Memory B cell (primary cell): ENCODE measurements at regions not wholly inside any gene's neighbourhood (a gene's known extent, or its start where the extent isn't known, plus 50 kb on each side); places are given as distances from the start of the nearest gene placed in this dataset.
A peak's percentile ranks its signal among the peaks of the same experiment; 100 is the strongest.
"Not testable (repeated sequence)": the region's sequence is repeated elsewhere in the genome, so short reads cannot be mapped to it uniquely, and the experiment has no call there.

Experiments
- ATAC-seq: fragments of 150-1000 bp; cut with Tn5 transposase; 2 replicates; pipeline ENCODE4 v1.10.0; 2021; ENCODE audit warnings: low read depth, mild to moderate bottlenecking, moderate library complexity
- DNase-seq, 2 donors: peaks; one replicate each; pipeline ENCODE4 v3.0.0; 2022; ENCODE audit warnings: low spot score in 2 of 2
- H3K27ac Mint-ChIP-seq: one replicate; pipeline ENCODE4 v1.8.0; 2022; ENCODE audit warnings: mild to moderate bottlenecking, moderate library complexity, mixed read lengths
- H3K27me3 Mint-ChIP-seq: one replicate; pipeline ENCODE4 v1.8.0; 2022; ENCODE audit warnings: mixed read lengths
- H3K36me3 Mint-ChIP-seq: one replicate; pipeline ENCODE4 v1.8.0; 2022; ENCODE audit warnings: mild to moderate bottlenecking, mixed read lengths
- H3K4me1 Mint-ChIP-seq: one replicate; pipeline ENCODE4 v1.8.0; 2022; ENCODE audit warnings: mixed read lengths
- H3K4me3 Mint-ChIP-seq: one replicate; pipeline ENCODE4 v1.8.0; 2022; ENCODE audit warnings: mild to moderate bottlenecking, moderate library complexity, mixed read lengths
- H3K9me3 Mint-ChIP-seq: one replicate; pipeline ENCODE4 v1.8.0; 2022; ENCODE audit warnings: mixed read lengths

- no peak overlapping the region for H3K27ac Mint-ChIP-seq
- H3K4me3 Mint-ChIP-seq = no peak overlapping the region
- H3K27me3 Mint-ChIP-seq = peaks cover 23% of the 10 kb centered on the region
- no peaks in the 10 kb centered on the region for H3K36me3 Mint-ChIP-seq
- no peaks in the 10 kb centered on the region for H3K9me3 Mint-ChIP-seq
- DNase-seq = no peak
- H3K4me1 Mint-ChIP-seq = peaks cover 20% of the 10 kb centered on the region
- ATAC-seq = no peak
Measured at GRCh38 chr3:72169561-72170472, 384.9 kb upstream of the PROK2 start.

GRCh38 chr3:72169120-72169519, 384.2 kb upstream of the PROK2 start:
- H3K36me3 Mint-ChIP-seq = no peaks in the 10 kb centered on the region
- no peak overlapping the region for H3K27ac Mint-ChIP-seq
- DNase-seq (no peak), ATAC-seq (no peak)
- no peaks in the 10 kb centered on the region for H3K9me3 Mint-ChIP-seq
- H3K27me3 Mint-ChIP-seq = peaks cover 20% of the 10 kb centered on the region
- H3K4me3 Mint-ChIP-seq = no peak overlapping the region
- peaks cover 25% of the 10 kb centered on the region for H3K4me1 Mint-ChIP-seq

- Mint-ChIP-seq H3K4me3 (no peak overlapping the region), H3K9me3 (no peaks in the 10 kb centered on the region), H3K27ac (no peak overlapping the region), H3K27me3 (peaks cover 10% of the 10 kb centered on the region), H3K4me1 (peaks cover 34% of the 10 kb centered on the region), H3K36me3 (no peaks in the 10 kb centered on the region)
- ATAC-seq (no peak), DNase-seq (no peak)
Measured at GRCh38 chr3:72165808-72166207, 380.9 kb upstream of the PROK2 start.

- Mint-ChIP-seq H3K27ac (no peak overlapping the region), H3K4me3 (no peak overlapping the region), H3K27me3 (peaks cover 10% of the 10 kb centered on the region), H3K4me1 (peaks cover 34% of the 10 kb centered on the region), H3K36me3 (no peaks in the 10 kb centered on the region), H3K9me3 (no peaks in the 10 kb centered on the region)
- DNase-seq (no peak), ATAC-seq (no peak)
Measured at GRCh38 chr3:72165317-72165716, 380.4 kb upstream of the PROK2 start.

- peak overlapping the region; percentile 32 for H3K4me3 Mint-ChIP-seq
- H3K27me3 Mint-ChIP-seq = peaks cover 10% of the 10 kb centered on the region
- ATAC-seq (no peak), DNase-seq (peak in 1 of 2 donors; percentile 29)
- no peaks in the 10 kb centered on the region for H3K9me3 Mint-ChIP-seq
- H3K36me3 Mint-ChIP-seq = no peaks in the 10 kb centered on the region
- H3K27ac Mint-ChIP-seq = peak overlapping the region; percentile 86
- peaks cover 32% of the 10 kb centered on the region for H3K4me1 Mint-ChIP-seq
Measured at GRCh38 chr3:72164635-72164978, 379.7 kb upstream of the PROK2 start.

DNA sequence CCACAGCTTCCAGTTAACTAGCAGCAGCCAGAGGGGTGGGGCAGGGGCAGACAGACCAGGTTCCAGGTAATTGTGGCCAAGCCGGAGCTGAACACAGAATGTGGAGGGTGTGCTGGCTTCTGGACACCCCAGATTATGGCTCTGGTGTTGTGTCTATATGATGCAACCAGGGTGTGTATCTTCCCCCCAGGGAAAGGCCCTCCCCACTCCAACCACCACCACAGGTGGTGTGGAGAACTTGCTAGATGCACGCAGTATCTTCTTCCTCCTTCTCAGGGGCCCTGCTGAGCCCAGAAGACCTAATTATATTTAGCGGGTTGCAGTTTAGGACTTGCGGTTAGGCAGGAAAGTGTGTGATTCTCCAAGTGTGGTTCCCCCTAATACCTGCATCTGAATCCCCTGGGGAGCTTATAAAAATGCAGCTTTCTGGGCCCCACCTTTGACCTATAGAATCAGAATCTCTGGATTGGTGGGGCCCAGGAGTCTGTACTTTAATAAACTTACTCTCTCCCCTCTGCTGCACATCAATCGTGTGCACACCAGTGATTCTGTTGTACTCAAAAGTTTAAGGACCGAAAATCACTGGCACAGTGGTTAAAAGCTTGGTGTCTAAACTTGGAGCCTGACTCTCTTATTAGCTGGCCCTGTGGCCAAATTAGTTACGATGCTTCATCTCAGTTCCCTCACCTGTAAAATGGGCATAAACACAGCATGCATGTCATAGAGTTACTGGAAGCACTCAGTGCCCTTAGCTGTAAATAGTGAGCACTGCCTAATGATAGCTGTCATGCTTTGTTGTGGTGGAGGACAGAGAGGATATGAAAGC, 379.1 kb upstream of the PROK2 start:
- H3K36me3 Mint-ChIP-seq = no peaks in the 10 kb centered on the region
- ATAC-seq (peak; percentile 95), DNase-seq (peak; percentile 61 to 80)
- peak overlapping the region; percentile 51 for H3K4me3 Mint-ChIP-seq
- H3K27me3 Mint-ChIP-seq = peaks cover 12% of the 10 kb centered on the region
- H3K27ac Mint-ChIP-seq = peak overlapping the region; percentile 86
- H3K9me3 Mint-ChIP-seq = no peaks in the 10 kb centered on the region
- H3K4me1 Mint-ChIP-seq = peaks cover 35% of the 10 kb centered on the region

- Mint-ChIP-seq H3K4me1 (peaks cover 37% of the 10 kb centered on the region), H3K36me3 (no peaks in the 10 kb centered on the region), H3K27me3 (peaks cover 9% of the 10 kb centered on the region), H3K4me3 (no peak overlapping the region), H3K27ac (peak overlapping the region; percentile 62), H3K9me3 (no peaks in the 10 kb centered on the region)
- DNase-seq (no peak), ATAC-seq (no peak)
Measured at GRCh38 chr3:72162649-72163184, 377.8 kb upstream of the PROK2 start.

DNA sequence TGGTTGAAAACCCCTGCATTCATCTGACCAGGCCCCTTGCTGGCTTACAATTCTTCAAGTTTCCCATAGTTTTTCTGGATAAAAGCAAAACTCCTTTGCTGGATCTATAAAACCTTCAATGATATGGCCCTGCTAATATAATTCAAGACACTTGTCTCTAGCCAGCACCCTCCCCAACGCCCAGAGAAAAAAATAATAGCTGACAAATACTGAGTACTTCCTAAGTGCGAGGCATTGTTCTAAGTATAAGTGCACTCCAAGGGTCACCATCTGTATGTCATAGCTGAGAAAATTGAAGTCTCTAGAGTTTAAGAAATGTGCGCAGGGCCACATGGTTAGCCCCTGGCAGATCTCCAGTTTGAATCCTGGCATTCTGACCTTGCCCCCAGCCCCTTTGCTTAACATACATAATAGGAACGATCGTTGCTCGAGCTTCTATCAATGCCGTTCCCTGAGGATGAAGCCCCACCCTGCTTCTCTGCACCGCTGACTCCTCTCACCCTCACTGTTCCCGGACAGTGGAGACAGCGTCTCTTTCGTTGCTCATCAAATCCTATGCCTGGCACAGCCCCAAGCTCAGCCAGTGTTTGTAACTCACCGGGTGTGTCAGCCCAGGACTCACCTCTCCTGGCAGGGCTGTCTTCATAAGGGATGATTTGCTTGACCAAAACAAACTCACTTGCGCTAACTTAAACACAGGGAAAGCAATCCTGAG, 377.1 kb upstream of the PROK2 start:
- peaks cover 37% of the 10 kb centered on the region for H3K4me1 Mint-ChIP-seq
- peak overlapping the region; percentile 62 for H3K27ac Mint-ChIP-seq
- no peaks in the 10 kb centered on the region for H3K36me3 Mint-ChIP-seq
- DNase-seq (no peak), ATAC-seq (no peak)
- no peaks in the 10 kb centered on the region for H3K9me3 Mint-ChIP-seq
- no peak overlapping the region for H3K4me3 Mint-ChIP-seq
- H3K27me3 Mint-ChIP-seq = peaks cover 5% of the 10 kb centered on the region

DNA sequence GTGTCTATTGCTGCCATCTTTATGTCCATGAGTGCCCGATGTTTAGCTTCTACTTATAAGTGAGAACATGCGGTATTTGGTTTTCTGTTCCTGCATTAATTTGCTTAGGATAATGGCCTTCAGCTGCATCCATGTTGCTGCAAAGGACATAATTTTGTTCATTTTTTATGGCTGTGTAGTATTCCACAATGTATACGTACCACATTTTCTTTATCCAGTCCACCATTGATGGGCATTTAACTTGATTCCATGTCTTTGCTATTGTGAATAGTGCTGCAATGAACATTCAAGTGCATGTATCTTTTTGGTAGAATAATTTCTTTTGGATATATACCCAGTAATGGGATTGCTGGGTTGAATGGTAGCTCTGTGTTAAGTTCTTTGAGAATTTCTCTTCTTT, 376.3 kb upstream of the PROK2 start:
- not testable (repeated sequence) for H3K27me3 Mint-ChIP-seq, ATAC-seq, H3K9me3 Mint-ChIP-seq, H3K36me3 Mint-ChIP-seq, H3K27ac Mint-ChIP-seq, H3K4me3 Mint-ChIP-seq, DNase-seq
- peaks cover 39% of the 10 kb centered on the region for H3K4me1 Mint-ChIP-seq

DNA sequence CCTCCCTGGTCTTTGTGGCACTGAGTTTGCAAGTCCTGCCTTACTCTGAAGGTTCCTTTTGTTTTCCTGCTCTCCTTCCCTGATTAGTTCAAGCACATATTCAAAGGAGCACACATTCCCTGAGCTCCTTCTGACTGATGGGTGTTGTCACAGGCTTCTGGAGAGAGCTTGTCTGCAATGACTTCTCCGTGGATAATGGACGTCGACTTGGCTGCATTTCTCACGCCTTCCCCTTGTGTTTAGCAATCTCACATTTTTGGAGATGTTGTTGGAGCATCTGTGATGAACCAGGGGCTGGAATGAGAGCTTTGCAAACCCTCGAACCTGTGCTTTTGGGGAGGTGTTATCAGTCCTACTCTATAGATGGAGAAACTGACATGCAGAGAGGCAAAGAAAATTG, 375.4 kb upstream of the PROK2 start:
- Mint-ChIP-seq H3K27me3 (peaks cover 8% of the 10 kb centered on the region), H3K9me3 (no peaks in the 10 kb centered on the region), H3K4me1 (peaks cover 35% of the 10 kb centered on the region), H3K27ac (no peak overlapping the region), H3K36me3 (no peaks in the 10 kb centered on the region), H3K4me3 (no peak overlapping the region)
- ATAC-seq (no peak), DNase-seq (no peak)

GRCh38 chr3:72159487-72159886, 374.5 kb upstream of the PROK2 start:
- ATAC-seq (no peak), DNase-seq (no peak)
- H3K36me3 Mint-ChIP-seq = no peaks in the 10 kb centered on the region
- no peak overlapping the region for H3K4me3 Mint-ChIP-seq
- H3K4me1 Mint-ChIP-seq = peaks cover 27% of the 10 kb centered on the region
- H3K27ac Mint-ChIP-seq = no peak overlapping the region
- peaks cover 8% of the 10 kb centered on the region for H3K27me3 Mint-ChIP-seq
- peaks cover 2% of the 10 kb centered on the region for H3K9me3 Mint-ChIP-seq

- Mint-ChIP-seq H3K36me3 (no peaks in the 10 kb centered on the region), H3K9me3 (peaks cover 4% of the 10 kb centered on the region), H3K27me3 (peaks cover 8% of the 10 kb centered on the region), H3K27ac (no peak overlapping the region), H3K4me1 (peaks cover 23% of the 10 kb centered on the region), H3K4me3 (no peak overlapping the region)
- no peak for DNase-seq
- peak; percentile 23 for ATAC-seq
Measured at GRCh38 chr3:72158639-72159326, 373.8 kb upstream of the PROK2 start.
